Skin epidermis (tissue), 12 donors: ENCODE measurements at regions not wholly inside any gene's neighbourhood (a gene's known extent, or its start where the extent isn't known, plus 50 kb on each side); places are given as distances from the start of the nearest gene placed in this dataset.

Experiments used
- H3K27ac ChIP-seq, 21 experiments: fragments of 200-600 bp; sonication (generic) in 11 of 21; one replicate each; pipeline ENCODE4 v1.5.0; 2020; ENCODE audit warnings: mild to moderate bottlenecking in 3 of 21, inconsistent platforms in 2 of 21, moderate library complexity in 2 of 21
- H3K4me3 ChIP-seq, 7 experiments: fragments of 200-600 bp; sonication (generic) in 2 of 7; one replicate each; pipeline ENCODE4 v1.5.0; 2020; ENCODE audit warnings: inconsistent platforms in 2 of 7, mild to moderate bottlenecking in 2 of 7, moderate library complexity in 1 of 7

DNA sequence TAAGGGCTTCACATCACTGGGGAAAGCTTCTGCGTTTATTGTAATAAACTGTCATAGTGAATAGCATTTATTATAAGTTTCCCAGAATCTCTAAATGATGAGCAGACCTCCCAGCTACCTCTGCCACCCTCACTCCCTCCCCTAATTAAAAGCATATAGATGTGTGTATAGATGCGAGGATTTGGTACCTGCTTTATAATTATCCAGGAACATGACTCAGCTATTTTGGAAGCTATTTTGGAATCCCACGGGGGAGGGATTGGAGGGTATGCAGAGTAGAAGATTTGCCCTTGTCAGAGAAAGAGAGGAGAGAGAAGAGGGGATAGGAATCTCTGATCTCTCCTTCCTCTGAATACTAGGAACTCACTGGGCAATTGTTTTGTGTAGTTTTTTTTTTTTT, 455.3 kb downstream of the ADRA2A start:
- H3K27ac ChIP-seq = no peak overlapping the region
- H3K4me3 ChIP-seq = no peak overlapping the region

DNA sequence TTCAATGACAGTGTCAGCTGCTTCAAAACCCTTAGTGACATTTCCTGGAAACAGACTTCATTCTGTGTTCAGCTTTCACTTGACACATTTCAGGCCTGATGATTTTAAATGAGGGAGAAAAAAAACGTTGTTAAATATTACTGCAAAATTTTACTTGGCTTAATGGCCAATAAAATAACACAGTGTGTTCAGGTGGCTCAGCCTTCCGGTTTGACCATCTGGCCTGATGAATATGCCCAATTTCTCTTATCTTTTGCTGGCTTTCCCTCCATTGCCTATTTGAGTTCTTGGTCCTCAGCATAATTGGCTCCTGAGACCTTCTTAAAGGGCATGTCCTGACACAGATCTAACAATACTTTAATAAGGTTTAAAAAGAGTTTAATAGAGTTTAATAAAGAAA, 462.4 kb downstream of the ADRA2A start:
- no peak overlapping the region for H3K27ac ChIP-seq
- H3K4me3 ChIP-seq = no peak overlapping the region

DNA sequence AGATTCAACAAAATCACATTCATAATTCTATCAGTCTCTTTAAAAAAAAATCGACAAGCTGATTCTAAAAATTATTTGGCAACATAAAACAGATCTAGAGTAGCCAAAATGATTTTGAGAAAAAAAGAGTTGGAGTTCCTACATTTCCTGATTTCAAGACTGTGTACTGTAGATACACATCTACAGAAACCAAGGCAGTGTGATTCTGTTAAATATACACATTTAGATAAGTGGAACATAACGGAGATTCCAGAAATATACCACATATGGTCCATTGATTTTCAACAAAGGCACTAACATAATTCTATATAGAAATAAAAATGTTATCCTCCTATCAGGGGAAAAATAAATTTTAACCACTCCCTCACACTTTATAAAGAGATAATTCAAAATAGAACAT, 467.0 kb downstream of the ADRA2A start:
- H3K4me3 ChIP-seq = no peak overlapping the region
- H3K27ac ChIP-seq = no peak overlapping the region

DNA sequence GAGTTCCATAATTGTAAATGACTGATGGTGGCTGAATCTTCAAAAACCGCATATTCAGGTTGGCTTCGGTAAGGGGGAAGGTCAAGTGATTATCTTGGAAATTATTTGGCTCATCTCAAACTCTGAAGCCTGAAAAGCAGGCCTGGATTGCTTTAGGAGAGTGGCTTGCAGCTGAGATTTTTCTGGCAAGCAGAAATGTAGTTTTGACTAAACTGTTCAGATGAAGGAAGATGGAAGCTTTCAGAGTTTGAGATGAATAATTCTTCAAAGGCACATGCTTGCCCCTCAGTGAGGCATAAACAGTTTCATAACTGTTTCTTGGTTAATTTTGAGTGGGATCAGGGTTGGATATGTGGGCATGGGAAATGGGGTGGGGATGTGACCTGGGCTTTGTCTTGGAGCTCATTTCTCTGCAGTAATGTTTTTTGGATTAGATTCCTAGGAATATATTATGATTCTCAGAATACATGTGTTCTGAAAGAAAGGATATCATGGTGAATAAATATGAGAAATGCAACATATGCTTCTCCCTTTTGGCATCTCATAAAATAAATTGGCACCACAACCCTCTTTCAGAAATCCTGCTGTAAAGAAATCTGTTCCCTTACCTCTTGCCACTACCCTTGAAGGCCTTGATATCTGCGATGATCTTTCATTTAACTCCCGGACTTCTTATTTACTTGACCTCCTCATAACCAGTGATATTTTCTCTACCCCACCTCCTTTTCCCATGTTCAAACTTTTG, 469.2 kb downstream of the ADRA2A start:
- Histone ChIP-seq H3K27ac (no peak overlapping the region), H3K4me3 (no peak overlapping the region)

DNA sequence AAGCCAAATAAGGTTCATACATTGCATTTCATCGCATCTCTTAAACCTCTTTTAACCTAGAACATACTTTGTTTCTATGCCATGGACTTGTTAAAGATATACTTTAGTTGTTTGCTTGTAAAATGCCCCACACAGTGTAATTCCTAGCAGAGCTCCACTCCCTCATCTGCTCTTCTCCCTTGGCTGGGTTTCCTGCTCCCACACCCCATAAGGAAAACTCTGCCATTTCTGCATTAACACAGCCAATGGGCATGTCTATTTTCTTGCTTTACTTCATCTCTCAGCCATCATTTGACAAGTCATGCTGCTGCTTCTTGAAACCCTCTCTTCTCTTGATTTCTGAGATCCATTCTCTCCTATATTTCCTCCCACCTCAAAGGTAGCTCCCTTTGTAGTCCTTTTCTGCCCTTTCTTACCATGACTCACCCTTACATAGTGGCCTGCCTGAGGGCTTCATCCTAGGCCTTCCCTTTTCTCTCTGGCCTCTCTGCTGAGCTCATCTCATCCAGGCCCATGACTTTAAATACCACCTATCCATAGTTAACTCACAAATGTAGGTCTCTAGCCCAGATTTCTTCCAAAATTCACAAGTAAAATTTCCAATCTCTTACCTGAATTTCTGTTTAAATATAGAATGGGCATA, 471.4 kb downstream of the ADRA2A start:
- H3K27ac ChIP-seq = no peak overlapping the region
- no peak overlapping the region for H3K4me3 ChIP-seq

DNA sequence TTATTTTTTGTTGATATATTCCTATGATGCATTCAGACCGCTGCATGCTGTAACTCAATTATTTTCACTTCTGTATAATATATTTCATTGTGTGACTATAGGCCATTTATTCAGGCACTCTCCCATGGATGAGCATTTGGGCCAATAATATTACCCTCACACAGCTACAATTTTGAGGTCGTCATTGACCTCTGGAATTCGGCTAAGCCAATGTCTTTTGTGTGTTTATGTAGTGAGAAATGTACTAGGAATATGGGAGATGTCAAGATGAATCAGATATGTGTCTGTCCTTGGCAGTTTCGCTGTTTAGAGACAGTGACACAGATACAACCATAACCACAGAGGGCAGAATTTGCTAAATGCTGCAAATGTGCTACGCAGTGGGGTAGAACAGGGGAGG, 474.2 kb downstream of the ADRA2A start:
- H3K4me3 ChIP-seq = no peak overlapping the region
- H3K27ac ChIP-seq = no peak overlapping the region

DNA sequence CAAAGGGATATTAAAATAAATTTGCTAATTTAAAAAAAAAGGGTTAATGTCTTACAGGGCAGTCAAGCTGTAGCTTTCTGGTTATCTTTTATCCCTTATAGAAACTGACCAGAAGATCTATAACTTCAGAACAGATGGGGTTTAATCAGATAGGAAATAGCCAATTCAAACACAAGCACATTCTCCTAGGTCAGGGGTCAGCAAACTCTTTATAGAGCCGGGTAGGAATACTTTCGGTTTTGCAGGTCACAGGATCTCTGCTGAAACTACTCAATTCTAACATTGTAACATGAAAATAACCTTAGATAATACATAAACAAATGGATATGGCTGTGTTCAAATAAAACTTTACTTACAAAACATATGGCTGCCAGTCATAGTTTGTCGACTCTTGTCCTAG, 479.8 kb downstream of the ADRA2A start:
- H3K27ac ChIP-seq = no peak overlapping the region
- H3K4me3 ChIP-seq = no peak overlapping the region

DNA sequence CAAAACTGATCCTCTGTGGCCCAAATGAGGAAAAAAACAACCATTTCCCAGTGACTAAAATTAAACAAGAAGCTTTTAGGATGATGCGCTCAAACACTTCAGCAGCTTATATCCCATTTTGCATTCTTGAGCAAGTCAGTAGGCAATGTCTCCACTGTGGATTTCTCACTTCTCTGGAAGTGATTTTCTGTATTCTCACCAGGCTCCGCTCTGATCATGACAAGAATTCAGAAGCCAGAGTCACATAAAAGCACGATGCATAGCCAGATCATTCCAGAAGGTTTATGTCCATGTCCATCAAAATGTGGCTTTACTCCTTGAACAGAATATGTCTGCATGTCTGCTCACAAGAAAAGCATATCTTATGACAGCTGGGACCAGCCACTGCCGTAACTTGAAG, 481.4 kb downstream of the ADRA2A start:
- H3K27ac ChIP-seq = no peak overlapping the region
- no peak overlapping the region for H3K4me3 ChIP-seq

DNA sequence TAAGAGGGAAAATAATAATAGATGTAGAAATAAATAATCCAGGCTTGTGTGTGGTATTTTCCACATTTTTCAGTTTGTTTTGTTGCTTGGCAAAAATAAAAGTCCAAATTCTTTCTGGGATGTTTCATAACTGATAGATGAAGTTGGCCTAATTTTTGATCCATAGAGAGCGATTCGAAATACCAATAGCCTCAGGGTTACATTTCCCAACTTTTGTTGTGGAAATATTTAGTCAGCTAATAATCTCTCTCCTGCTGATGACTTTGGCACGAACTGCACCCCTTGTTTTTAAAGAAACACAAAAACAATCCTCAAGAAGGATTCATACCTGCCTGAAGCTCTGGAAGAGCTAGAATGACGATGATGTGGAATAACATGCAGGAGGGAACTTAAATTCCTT, 483.2 kb downstream of the ADRA2A start:
- H3K27ac ChIP-seq = no peak overlapping the region
- no peak overlapping the region for H3K4me3 ChIP-seq

DNA sequence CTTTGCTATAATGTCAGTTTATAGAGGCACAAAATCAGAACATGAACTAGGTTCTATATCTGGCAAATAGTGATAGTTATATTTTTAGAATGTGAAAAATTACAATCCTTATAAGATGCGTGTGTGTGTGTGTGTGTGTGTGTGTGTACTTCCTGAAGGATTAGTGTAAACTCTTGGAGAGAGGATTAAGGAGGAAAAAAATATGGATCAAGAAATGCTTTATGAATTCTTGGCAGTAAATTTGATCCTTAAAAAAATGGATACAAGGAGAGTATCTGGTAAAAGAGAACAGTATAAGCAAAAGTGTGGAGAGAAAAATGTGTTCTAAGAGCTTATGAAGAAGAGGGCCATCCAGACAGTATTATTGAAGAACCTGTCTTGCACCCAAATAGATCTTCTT, 484.3 kb downstream of the ADRA2A start:
- Histone ChIP-seq H3K4me3 (no peak overlapping the region), H3K27ac (no peak overlapping the region)

DNA sequence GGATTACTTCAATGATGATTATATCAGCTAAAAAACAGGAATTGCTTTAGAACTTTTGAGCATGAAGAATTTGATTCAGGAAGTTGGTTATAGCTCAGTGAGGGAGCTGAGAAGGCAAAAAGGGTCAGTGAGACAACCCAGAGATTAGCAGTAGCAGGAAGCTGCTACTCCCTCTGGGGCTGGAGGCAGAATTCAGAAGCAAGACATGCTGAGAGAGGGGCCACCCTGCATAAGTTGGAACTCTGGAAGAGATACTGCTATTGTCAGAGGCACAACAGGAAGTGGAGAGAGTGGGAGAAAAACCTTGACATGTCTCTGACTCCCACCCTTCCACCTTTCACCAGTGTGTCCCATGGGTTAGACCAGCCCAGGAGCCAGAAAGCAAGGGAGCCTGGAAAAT, 488.7 kb downstream of the ADRA2A start:
- H3K4me3 ChIP-seq = no peak overlapping the region
- no peak overlapping the region for H3K27ac ChIP-seq

DNA sequence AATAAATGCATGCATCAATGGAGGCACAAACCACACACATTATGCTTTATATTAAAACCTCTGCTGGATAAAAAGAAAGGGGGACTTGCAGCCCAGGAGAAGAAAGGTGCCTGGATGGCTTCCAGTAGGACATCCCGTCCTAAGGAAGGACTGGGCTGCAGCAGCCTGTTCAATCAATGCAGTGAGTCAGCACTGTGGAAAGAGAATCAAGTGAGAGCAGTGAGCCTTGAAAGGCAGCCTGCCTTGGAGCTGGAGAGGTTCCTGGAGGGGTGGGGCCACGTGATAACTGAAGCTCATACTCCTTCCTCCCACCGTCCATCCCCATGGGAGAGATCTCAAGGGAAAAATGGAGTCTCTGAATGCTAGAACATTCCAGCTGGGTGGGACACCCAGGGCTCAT, 501.2 kb downstream of the ADRA2A start:
- no peak overlapping the region for H3K27ac ChIP-seq
- H3K4me3 ChIP-seq = no peak overlapping the region

DNA sequence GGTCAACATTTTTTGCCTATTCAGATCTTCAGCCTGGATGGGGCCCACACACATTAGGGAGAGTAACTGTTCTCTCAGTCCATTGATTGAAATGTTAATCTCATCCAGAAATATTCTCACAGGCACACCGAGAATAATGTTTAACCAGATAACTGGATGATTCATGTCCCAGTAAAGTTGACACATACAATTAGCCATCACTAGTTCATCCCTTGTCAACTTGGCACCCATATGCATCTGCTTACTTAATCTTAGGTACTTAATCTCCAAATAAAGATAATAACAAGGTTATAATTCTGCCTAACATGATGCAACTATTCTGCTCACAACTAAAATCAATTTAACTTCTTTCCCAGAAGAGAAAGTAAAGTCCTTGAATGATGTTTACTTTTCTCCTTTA, 502.6 kb downstream of the ADRA2A start:
- Histone ChIP-seq H3K27ac (no peak overlapping the region), H3K4me3 (no peak overlapping the region)

DNA sequence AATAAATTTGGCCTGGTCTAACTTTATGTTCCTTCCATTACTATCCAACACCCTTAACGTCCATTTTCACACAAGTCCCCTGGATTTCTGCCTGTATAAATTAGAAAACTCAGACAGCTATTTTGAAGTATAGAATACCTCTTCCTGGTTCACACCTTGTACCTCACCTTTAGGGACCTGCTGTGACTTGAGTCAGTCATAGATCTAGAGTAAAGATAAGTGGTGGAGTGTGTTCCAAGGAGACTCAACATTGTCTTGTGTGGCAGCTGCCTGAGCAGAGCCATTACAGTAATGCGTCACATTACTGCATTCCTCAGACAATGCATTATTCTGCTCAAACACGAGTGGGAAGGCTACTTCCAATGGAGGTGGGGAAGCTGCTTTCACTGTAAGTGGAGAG, 513.9 kb downstream of the ADRA2A start:
- no peak overlapping the region for H3K27ac ChIP-seq
- no peak overlapping the region for H3K4me3 ChIP-seq

DNA sequence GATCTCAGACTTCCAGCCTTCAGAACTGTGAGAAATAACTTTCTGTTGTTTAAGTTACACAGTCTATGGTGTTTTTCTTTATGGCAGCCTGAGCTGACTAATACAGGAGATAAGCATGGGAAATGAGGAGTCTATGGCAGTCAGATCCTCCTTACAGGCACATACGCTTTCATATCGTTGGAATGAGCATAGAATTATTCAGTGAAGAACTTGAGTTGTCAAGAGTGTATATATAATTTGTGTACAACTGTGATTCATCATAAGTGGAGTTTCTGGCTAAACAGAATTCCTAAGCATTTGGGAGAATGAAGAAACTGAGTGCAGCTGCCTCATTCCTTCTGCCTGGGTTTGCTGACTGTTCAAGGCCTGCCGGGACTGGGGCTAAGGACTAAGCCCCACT, 516.7 kb downstream of the ADRA2A start:
- Histone ChIP-seq H3K4me3 (no peak overlapping the region), H3K27ac (peak overlapping the region in 4 of 21 experiments; percentile 11 to 42 (median 36))

DNA sequence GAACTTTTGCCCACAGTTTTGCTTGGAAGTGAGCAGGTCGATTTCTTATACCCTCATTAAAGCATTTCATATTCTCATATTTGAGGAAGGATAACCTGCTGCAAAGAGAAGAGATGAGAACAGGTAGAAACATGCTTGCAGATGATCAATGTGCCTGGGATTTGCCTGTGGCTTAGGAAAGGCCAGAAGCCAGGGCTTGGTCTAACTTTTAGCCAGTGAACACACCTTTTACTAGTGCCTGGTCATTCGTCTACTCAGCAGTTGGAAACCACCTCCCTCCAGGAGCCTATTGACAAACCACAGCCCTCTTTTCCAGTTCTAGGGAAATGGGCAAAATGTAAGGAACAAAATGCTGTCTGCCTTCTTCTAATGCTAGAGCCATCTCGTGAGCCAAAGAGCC, 518.3 kb downstream of the ADRA2A start:
- no peak overlapping the region for H3K4me3 ChIP-seq

DNA sequence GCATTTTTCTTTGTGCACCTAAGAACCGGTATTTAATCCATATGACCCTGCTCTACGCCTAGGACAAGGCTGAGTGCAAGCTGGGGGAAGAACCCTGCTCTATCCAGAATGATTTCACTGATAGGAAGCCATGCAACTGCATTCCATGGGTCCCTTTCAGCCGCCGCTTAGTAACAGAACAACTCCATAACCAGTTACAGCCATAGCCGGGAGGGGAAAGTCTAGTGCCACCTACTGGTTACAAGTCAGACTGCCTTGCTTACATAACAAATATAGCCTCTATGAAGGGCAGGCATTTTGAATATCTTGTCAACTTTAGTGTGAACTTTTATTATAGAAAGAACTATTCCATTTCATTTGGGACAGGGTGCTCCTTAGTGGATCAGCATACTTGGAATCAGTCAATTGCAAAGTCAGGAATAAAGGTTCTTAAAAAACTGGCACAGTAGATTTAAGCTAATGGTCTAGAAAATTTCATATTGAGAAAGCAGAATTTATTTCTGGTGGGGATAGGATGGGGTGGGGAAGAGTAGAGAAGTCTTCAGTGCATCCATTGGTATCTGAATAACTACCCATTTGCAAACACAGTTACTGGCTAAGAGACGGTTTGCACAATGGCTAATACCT, 521.7 kb downstream of the ADRA2A start:
- Histone ChIP-seq H3K4me3 (no peak overlapping the region), H3K27ac (no peak overlapping the region)

More for the DNA sequence above, 518.3 kb downstream of the ADRA2A start:
- peak overlapping the region in 4 of 21 experiments; percentile 9 to 40 (median 26) for H3K27ac ChIP-seq

DNA sequence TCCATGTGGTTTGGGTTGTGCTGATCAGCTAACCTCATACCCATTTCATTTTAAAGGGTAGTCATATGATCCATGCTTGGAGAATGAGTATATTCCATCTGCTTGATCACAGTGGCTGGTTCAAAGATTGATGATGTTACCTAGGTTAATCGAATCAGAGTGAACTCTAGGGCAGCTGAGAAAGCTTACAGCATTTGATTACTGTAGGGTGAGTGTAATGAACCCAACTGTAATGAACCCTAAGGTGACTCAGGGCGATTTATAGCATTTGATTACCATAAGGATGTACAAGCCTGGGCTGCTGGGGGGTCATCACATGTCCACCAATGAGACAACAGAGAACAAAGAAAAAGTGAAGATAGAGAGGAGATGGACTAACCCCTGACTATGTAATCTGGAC, 523.1 kb downstream of the ADRA2A start:
- H3K4me3 ChIP-seq = no peak overlapping the region
- H3K27ac ChIP-seq = no peak overlapping the region

DNA sequence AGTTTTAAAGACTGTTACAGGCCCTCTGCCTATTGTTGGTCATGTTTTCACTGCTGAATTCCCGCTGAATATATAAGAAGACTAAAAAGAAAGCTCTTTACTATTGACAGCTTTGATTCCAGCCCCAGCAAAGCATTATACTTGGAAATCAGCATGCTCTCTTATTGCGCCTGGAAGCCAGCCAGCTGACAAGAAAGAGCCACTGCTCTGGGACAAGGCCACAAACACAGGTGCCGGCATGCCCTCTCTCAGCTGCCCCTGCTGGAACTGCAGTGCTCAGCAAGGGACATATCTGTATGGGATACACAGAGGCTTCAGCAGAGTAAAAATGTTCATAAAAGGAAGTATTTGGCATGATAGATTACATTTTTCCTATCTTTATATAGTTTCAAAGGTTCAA, 523.9 kb downstream of the ADRA2A start:
- no peak overlapping the region for H3K4me3 ChIP-seq
- no peak overlapping the region for H3K27ac ChIP-seq

DNA sequence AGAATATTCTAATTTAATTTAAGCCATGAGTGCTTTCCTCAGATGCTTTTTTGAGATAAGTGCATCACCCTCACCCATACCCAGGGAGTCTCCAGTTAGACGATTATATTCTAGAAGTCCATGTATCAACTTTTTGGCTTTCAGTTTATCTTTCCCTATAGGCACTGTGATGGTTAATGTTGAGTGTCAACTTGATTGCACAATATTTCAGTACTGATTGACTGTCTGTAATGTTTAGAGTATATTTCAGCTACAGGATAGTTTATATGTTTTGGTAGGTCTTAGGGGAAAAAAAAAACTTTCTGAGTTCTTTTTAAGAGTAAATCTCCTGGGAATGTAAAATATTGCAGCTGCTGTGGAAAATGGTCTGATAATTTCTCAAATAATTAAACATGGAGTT, 535.4 kb downstream of the ADRA2A start:
- no peak overlapping the region for H3K4me3 ChIP-seq

DNA sequence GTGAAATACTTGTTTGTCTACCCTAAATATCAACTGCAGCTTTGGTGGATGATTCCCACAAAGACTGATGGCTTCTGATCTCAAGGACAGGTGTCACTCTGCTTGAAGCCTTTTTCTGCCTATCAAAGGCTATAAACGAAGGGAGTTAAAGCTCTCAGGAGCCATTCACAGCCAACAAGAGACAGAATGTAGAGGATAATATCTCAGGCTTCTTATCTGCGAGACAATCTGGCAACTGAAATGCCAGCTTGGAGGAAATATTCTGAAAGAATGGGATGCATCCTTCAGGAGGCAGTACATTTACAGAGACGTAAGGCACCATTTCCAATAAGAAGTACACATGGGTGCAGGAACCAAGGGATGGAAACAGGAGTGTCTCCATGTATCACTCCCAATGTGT, 549.4 kb downstream of the GPAM start:
- no peak overlapping the region for H3K27ac ChIP-seq

More for the DNA sequence above, 535.4 kb downstream of the ADRA2A start:
- no peak overlapping the region for H3K27ac ChIP-seq

More for the DNA sequence above, 549.4 kb downstream of the GPAM start:
- H3K4me3 ChIP-seq = no peak overlapping the region
